ENCODE measurements at regions not wholly inside any gene's neighbourhood (a gene's known extent, or its start where the extent isn't known, plus 50 kb on each side); places are given as distances from the start of the nearest gene placed in this dataset.

- 83 to 91% methylated on average over 1 of the region's 1 CpG for WGBS, 2 donors (ENCODE audit: low coverage in 1 of 2)
- TF ChIP-seq EP300 (IDR thresholded peaks at IDR 0.05), result no peak
- no peak for TF ChIP-seq POLR2A (IDR thresholded peaks at IDR 0.05)
- TF ChIP-seq POLR2AphosphoS5 (IDR thresholded peaks at IDR 0.05), result no peak
- no peak for TF ChIP-seq CTCF (IDR thresholded peaks at IDR 0.05)
These were observed 104.9 kb downstream of the ATP23 start for GRCh38 chr12:58046271-58046670.

GRCh38 chr12:58051378-58051777 is 110.0 kb downstream of the ATP23 start:
- Histone ChIP-seq H3K27me3 (no peaks in the 10 kb centered on the region), H3K27ac (no peak overlapping the region), H3K4me1 (no peaks in the 10 kb centered on the region), H3K4me3 (no peak overlapping the region), H3K36me3 (no peaks in the 10 kb centered on the region), H3K9me3 (peaks cover 0 to 34% (median 0%) of the 10 kb centered on the region in 3 donors)
- 50% methylated on average over 1 of the region's 1 CpG; no CpG with 5 or more reads in 1 of the 2 donors for WGBS, 2 donors (ENCODE audit: low coverage in 1 of 2)
- no peak for ATAC-seq
- TF ChIP-seq CTCF (IDR thresholded peaks at IDR 0.05), result no peak

More at GRCh38 chr12:58046271-58046670, 104.9 kb downstream of the ATP23 start:
- no peaks in the 10 kb centered on the region for H3K36me3 ChIP-seq
- H3K4me1 ChIP-seq, result no peaks in the 10 kb centered on the region
- H3K9me3 ChIP-seq, result peaks cover 0 to 16% (median 0%) of the 10 kb centered on the region in 3 donors
- no peak overlapping the region for H3K27ac ChIP-seq
- no peak overlapping the region for H3K4me3 ChIP-seq
- no peaks in the 10 kb centered on the region for H3K27me3 ChIP-seq
- ATAC-seq, result no peak

GRCh38 chr12:58064666-58065065 is 123.3 kb downstream of the ATP23 start:
- Histone ChIP-seq H3K4me1 (no peaks in the 10 kb centered on the region), H3K4me3 (no peak overlapping the region), H3K27ac (no peak overlapping the region), H3K36me3 (no peaks in the 10 kb centered on the region), H3K9me3 (no peaks in the 10 kb centered on the region), H3K27me3 (no peaks in the 10 kb centered on the region)
- ATAC-seq, result no peak
- TF ChIP-seq POLR2A (IDR thresholded peaks at IDR 0.05), result no peak
- no peak for TF ChIP-seq CTCF (IDR thresholded peaks at IDR 0.05)
- TF ChIP-seq EP300 (IDR thresholded peaks at IDR 0.05), result no peak
- TF ChIP-seq POLR2AphosphoS5 (IDR thresholded peaks at IDR 0.05), result no peak
- WGBS, 2 donors (ENCODE audit: low coverage in 1 of 2), result 67 to 93% methylated on average over 1 of the region's 1 CpG

- H3K9me3 ChIP-seq, result no peaks in the 10 kb centered on the region
These were observed 124.9 kb downstream of the ATP23 start for GRCh38 chr12:58066296-58066695.

More at GRCh38 chr12:58066296-58066695, 124.9 kb downstream of the ATP23 start:
- TF ChIP-seq CTCF (IDR thresholded peaks at IDR 0.05), result no peak
- no peak for TF ChIP-seq POLR2A (IDR thresholded peaks at IDR 0.05)
- no peak for TF ChIP-seq EP300 (IDR thresholded peaks at IDR 0.05)
- no peak for TF ChIP-seq POLR2AphosphoS5 (IDR thresholded peaks at IDR 0.05)
- Histone ChIP-seq H3K27me3 (no peaks in the 10 kb centered on the region), H3K36me3 (no peaks in the 10 kb centered on the region), H3K4me3 (no peak overlapping the region), H3K27ac (no peak overlapping the region), H3K4me1 (no peaks in the 10 kb centered on the region)
- ATAC-seq, result no peak

Data from gastroesophageal sphincter (tissue), 4 donors.